ENCODE measurements at regions not wholly inside any gene's neighbourhood (a gene's known extent, or its start where the extent isn't known, plus 50 kb on each side); places are given as distances from the start of the nearest gene placed in this dataset.

DNA sequence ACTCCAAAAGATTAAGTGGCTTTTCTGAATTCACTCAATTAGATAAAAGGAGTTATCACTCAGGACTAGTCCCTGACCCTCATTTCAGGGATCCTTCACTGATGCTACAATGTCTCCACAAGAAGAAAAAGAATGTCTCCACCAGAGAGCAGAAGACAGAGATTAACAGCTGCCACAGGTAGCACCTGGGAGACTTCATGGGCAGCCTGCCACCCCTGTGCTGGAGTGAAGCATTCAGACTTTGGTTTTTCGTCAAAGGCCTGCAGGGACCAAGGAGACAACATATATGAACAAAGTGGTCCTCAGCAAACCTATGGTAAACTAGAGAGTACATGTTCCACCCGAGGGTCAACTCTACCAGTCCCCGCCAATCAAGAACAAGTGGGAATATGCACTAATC is 197.0 kb upstream of the ACVR2A start:
- no peak for DNase-seq

DNA sequence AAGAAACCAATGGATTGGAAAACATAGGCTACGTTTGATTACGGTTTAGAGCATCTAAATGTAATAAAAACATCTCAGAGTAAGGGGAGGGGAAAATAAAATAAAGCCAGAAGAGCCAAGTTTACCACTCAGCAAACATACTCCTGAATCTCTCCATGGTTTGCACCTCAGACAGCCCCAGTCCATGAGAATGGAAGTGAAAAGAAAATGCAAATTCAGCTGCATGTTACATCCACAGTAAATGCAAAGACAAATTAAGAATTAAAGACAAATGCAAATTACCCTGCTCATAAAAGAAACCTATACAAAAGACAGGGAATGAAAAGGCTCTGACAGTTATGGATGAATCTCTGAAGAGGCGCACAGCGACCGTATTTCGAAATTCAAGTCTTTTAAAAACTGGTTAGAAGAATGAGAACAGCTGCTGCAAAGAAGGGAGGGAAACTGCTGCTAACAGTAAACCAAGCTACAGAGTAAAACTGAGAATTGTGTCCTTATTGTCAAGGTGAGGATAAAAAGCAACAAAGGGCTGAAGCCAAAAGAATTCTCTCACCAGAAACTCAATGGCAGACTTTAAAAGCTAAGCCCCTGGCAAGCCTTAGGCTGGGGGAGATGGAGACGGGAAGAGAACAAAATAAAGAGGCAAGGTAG is 197.9 kb upstream of the ACVR2A start:
- no peak for DNase-seq

DNA sequence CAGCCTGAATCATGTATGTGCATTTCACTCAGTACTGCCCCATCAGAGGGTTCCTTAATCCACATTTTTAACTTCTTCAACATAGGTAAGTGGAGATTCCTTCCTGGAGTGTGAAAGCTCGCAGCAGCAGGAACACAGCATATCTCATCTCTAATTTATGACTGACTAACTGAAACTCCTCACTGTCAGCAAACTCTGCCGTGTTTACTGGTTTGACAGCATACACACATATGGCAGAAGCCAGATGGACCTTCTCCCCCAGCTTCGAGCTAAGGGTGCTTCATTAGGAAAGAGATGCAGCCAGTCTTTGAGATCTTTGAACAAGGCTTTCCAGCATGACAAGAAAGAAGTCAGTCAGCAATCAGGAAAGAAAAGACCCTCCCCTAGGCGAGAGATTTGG is 200.3 kb upstream of the ACVR2A start:
- no peak for DNase-seq

DNA sequence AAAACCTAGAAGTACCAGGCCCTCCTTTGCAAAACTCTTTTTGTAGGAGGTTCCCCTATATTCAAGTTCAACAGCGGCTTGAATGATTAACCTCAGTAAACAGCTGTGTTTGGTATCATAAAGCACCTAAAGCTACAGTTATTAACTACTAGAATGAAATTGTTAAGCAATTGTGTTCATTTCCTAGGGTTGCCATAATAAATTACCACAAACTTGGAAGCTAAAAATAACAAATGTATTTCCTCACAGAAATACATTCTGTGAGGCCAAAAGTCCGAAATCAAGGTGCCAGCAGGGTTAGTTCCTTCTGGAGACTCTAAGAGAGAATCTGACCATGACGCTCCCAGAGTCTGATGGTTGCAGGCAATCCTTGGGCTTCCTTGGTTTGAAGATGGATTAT is 202.1 kb upstream of the ACVR2A start:
- DNase-seq, result no peak

DNA sequence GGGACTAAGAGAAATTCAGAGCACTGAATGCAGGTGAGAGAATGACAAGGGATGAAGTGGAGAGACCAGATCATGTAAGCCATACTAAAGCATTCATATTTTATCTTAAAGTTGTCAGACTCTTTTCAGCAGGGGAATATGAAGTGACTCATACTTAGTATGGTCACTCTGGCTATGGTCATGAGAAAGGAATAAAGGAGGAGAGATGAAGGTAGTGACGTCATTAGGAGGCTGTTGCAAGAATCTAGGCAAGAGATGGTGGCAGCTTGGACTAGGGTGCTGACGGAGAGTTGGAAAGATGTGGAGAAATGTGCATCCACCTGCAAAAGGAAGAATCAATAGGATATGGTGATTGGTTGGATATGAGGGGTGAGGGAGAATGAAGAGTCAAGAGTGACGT is 203.2 kb upstream of the ACVR2A start:
- DNase-seq, result no peak

DNA sequence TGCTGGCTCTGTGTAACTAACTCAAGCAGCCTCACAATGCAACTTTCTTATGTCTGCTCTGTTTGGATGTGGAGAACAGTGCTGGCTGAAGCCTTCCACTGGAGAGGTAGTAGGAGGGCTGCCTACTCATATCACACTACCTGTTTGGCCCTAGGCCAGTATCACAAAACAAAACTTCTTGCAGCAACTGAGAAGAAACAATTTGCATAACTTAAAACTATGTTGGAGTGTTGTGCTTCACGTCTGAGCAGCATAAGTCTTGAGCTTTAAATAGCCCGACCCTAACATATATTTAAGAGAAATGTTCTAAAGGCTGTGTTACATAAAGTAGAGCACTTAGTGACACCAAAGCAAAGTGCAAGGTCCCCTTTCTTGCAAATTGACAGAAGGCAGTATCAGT is 204.9 kb upstream of the ACVR2A start:
- DNase-seq, result no peak

DNA sequence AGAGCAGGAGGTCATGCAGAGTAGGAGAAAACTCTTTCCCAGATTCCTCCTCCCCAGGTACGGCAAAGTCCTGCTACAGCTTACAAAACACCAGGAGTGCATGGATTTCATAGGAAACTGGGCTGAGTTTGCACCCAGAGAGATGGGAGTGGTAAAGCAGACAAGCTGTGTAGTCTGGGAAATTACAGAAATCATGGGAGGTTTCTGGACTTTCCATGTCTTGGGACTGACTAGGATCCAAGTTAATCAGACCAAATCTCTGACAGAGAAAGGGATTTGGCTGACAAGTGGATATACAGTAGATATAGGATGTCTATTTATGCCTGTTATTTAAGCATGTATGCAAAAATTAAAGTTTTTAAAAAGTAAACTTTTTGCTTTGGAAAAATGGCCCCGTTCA is 205.4 kb upstream of the ACVR2A start:
- DNase-seq, result no peak

DNA sequence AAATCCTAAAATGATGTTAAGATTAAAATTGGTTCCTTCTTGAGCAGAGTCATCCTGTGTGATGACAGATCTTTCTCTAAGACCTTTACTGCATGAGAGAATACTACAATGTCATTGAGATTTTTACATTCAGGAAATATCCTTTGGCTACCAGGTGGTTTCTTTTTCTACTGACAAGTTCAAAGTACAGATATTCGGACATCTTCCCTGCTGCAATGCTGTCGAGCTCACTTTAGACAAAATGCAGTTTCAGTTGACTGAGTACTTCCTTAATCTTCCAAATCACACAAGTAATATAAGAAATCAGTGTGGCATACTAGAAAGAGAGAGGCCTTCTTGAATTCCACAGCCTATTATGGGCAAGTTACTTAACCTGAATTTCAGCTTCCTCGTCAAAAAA is 207.9 kb upstream of the ACVR2A start:
- DNase-seq, result no peak

DNA sequence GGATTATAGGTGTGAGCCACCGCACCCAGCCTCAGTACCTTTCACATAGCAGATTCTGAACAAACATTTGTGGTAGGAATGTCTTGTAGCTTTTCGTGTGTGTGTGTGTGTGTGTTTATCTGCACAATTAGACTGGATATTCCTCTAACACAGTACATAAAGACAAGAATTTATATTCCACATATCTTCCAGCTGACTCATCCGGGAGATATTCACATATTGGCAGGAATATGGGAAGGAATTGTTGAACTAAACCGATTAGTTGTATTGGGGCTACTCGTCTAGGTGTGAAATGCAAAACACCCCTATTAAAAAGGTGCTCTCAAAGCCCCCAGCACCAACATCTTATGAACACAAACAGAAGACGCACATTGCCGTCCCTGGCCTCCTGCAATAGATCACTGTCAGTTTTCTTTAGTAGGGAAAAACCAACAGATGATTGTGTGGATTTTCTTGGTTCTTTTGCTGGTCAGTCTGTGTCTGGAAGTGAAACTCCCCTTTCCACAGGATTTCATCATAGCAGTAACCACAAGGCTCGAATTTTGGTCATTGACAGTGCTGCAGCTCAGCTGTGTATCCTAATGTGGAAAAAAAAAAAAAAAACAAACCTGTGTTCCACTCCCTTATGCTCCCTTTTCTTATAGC is 208.5 kb upstream of the ACVR2A start:
- no peak for DNase-seq

DNA sequence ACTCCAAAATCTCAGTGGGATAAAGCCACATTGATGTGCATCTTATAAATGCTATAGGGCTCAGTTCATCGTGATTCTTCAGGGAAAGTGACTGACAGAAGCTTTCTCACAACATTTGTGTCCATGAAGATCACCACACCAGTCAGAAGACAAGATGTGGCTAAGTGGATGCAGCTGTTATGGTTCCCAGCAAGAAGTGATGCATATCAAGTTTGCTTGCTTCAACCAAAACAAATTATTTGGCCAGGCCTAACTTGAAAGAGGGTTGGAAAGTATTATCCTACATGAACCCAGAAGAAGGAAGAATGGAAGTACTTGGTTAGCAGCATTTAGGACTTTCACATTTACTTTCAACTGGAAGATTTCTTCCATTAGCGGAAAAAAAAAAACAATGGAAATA is 210.0 kb upstream of the ACVR2A start:
- no peak for DNase-seq

DNA sequence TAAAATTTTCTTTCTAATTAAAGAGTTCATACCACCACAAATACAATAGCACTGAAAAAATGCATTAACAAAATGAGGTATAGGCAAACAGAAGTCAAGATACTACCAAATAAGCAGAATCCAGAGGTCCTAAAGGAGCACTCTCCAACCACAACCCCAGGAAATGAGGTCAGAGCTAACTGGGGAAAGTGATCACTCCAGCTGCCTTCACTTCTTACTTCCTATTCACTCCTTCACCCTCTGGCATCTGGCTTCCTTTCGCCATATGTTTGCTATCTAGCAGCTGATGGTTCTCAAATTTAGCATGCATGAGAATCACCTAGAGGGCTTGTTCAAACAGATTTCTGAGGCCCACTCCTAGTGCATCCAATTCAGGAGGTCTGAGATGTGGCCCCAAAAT is 212.6 kb upstream of the ACVR2A start:
- no peak for DNase-seq

DNA sequence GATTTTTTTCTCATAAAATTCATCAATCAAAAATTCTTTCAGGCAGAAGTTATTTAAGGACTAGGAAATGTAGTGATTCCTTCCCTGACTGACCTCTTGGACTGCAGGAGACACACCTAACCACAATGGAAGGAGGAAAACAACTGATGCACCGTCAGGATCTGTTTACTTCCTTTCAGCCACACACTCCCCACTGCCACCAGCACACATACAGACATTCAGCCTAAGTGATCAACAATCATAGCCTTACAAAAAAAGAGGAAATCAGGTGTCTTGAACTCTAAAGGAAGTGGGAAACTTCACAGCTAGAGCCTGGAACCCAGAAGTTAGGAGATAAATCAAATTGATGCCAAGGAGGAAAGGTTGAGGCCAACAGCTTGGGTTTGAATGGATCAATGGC is 213.5 kb upstream of the ACVR2A start:
- DNase-seq, result no peak

DNA sequence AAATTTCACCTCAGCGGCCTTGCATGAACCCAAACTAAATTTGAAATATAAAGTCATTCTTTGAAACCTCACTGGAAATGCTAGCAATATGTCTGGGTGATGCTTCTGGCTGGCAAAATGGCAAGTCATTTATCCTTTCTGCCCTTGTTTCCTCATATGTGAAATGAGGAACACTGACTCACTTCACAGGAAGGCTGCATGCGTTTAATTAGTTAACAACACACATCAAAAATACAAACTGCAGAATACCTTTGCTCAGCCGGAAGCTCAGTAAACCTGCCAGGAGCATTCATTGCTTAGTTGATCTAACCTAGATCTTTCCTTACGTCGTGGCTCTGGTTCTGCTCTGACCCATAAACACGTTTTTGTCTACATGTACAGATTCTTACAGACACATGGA is 214.2 kb upstream of the ACVR2A start:
- no peak for DNase-seq

DNA sequence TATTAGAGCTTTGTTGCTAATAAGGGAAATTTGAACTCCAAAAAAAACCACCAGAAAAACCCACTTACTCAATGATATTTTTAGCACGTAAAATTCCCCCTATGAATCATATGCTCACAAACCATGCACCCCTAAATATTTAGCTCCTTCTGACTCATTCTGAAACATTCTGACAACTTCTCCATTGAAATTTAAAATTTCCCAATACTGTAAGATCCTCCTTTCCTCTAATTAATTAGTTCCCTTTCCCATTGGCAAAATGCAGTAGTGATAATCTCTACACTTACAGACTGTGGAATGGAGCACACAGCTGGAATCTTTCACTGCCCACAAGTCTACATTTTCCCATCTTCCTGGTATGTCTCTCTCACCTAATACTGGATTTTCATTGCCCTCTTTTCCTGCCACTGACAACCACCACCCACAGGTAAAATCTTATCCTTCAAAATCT is 215.8 kb upstream of the ACVR2A start:
- no peak for DNase-seq

DNA sequence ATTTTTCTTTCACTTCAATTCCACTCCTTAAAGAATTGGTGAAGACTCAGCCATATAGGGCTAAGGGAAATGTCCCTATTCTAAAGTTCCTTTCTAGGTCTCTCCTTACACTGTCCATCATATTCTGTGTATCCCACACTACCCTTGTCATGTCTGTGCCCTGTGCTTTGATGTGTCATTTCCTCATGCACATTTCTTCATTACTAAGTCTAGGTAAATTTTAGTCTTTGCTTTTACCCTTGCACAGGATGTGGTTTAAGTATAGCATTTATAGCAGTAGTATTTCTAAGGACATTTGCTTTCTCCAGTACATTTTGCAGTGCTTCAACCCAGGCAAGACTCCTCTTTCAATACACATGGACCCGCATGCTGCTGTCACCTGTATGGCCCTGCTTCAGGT is 221.5 kb upstream of the ACVR2A start:
- no peak for DNase-seq

DNA sequence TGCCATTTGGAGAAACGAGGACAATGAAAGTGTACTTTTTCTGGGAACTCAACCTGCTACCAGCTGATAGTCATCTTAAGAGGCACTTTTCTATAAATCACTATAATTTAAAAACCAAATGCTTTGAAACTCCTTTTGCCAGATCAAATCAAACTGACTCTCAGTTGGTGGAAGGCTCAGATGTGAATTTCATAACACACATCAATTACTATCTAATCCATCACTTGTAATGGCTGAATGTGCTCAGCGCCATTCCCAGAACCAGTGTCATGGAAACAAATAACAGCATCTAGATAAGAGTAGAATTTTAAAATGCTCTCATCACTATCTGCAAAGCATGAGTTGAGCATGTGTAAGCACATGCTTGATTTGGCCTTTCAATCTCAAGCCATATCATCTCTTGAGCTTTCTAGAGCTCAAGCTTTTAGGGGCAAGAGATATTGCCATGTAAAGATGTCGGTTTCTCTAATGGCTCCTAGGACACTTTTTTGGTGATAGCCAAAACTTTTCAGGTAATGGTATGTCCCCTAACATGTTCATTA is 223.1 kb upstream of the ACVR2A start:
- peak in 1 of 3 experiments; percentile 9 for DNase-seq

DNA sequence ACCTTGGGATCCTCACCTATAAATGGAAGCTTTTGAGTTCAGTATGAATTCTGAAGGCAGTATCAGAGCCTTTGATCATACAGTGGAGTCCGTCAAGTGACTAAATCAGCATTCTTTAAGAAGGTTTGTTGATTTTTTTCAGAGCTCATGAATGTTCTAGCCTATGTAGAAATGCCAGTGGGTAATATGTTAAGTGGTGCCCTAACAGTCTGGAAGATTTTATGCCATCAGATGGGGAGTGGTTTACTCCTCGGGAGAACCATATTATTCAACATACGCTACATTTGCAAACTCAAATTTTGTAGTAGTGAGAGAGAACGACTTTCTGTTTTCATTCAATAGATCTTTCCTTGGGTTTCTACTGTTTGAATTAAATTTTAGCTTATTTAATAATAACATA is 225.0 kb upstream of the ACVR2A start:
- DNase-seq, result no peak

DNA sequence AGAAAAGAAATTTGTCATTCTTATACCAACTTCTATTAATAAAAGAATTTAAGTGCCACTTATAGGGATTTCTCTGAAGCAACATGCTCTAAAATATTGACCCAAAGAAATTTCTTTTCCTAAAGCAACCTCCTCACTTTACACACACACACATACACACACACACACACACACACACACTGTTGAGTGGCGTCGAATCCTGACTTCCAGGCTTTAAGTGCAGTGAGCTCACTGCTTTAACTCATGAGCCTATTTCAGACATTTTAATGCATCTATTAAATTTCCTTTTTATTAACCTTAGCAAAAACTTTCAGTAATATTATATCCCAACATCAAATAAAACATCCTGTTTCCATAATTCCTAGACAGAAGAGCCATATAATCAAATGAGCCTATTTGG is 229.1 kb upstream of the ACVR2A start:
- no peak for DNase-seq

DNA sequence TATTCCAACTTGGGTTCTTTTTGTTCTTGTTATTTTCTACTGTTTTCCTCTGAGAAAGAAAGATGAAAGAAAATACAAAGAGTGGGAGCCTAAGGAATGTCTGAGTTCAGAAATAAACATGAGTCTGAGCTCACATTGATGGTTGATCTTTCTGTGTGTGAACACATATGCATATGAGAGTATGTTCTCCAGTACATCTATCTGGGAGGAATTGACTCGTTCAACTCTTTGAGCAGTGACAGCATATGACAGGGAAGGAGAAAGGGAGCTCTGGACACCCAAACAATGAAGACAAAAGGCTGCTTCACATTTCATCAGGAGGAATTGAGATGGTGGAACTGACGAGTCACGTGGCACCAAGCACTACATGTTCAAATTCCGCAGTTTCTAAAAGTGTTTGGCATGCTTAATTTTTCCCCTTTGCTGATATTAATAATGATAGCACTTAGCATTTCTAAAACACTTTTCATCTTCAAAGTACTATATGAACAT is 229.8 kb upstream of the ACVR2A start:
- no peak for DNase-seq

DNA sequence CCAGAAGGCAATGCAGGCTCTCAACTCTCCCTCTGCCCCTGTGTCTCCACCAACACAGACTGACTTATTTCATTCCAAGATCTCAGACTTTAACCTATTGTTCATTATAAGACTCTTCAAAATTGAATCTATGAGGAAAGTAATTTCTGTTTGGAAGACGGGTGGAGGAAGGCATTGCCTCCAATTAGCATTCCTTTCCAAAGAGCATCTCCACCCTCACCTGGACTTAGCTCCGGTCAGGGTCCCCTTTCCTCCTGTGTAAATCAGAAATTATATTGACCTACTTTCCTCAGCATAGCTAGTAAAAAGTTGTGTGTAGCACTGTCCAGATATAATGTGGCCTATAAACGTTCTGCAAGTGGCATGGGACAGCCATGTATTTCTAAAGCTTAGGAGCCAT is 230.4 kb upstream of the ACVR2A start:
- no peak for DNase-seq

DNA sequence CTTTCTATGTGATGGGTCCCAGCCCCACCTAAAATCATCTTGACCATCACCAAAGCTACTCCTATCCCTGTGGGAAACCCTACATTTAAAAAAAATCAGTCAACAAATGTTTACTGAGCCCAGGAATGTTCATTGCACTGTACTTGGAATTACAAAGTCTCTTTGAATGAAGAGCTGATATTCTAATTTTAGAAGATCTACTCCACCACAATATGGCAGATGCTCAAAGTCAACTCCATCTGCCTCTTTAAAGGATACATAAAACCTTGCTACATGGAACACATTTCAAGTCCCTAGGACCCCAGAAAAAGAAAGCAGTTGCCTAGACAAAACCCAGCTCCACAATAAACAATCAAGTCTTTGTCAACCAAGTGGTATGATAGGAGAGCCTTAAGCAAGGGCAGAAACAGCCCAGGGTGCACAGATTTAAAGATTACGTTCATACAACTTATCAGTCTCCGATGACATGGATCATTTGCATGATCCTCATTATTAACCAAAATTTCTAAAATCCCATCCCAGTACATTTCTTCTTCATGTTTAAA is 234.3 kb upstream of the ACVR2A start:
- DNase-seq, result peak in 1 of 3 experiments; percentile 4

DNA sequence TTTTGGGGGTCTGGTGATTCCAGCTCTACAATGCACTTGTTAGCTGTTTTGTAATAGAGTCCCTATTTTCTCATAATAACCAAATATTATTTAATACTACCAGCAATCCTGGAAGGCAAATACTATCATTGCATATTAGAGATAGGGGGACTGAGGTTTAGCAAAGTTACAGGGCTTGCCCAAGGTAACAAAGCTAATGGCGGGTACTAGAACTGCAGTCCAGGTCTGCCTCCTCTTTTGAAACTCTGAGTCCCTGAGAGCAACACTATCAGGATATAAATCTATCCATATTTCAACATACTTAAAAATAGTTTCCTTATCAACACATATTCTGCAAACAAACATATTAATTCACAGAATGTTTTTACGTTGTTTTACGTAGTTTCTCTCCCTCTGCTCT is 235.5 kb upstream of the ACVR2A start:
- no peak for DNase-seq

DNA sequence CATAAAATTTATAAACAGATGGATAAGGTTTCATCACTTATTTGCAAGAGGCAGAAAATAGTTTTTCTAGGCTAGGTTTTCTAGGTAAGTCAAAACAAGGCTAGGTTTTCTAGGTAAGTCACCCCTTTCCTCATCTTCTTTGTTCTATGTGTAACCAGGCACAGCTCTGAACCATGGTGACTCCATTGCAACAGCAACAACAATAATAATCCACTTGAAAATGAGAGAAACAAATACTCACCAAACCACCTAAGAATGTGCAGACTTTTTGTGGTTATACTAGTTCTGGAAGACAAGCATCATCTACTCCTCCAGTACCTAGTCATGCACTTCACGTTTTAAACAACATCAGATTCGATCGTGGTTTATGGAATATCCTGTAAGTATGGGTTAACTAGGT is 237.4 kb upstream of the ACVR2A start:
- peak in 1 of 3 experiments; percentile 14 for DNase-seq

DNA sequence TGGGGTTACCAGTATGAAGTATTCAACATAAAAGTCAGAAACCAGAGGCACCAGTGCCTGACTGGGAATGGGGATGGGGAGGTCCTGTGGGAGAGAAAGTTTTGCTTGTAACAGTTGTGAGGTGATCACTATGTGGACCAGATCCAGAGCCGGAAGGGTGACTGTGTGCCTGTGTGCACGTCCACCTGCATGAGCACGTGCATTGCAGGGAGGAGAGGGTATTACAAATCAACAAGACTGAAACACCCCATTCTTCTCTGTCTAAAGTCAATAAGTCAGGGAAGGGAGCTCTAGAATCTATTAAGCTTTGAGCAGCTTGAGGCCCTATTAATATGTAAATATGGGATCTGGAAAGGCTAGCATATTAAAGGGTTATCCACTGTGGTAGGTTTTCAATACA is 241.0 kb upstream of the ACVR2A start:
- no peak for DNase-seq
